ENCODE measurements at regions not wholly inside any gene's neighbourhood (a gene's known extent, or its start where the extent isn't known, plus 50 kb on each side); places are given as distances from the start of the nearest gene placed in this dataset.

DNA sequence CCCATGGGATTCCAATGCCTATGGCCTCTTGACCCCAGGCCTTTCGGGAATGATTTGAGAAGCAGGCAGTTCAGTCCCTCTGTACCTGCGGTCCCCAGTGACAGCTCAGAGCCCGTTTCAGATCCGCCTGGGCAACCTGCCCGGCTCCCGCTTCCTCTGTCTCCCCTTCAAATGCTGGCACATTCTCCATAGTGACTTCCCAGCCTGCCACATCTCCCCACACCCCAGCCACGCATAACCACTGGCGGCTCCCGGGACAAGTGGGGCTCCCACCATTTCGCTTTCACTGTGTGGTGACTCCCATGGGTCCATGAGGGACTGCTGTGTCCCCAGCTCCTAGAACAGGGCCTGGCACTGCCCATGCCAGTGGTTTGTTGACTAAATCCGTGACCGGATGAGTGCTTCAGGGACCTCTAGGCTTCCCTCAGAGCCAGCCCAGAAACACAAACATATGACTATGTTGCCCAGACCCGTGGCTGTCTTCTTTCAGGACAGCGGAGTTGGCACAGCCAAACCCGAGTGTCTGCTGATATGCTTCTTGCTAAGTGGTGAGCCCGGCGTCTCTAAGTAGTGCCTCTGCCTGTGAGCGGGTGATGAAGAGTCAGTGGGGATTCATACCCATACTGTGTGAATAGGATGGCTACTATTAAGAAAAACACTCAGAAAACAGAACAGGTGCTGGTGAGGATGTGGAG is 91.2 kb downstream of the GLI2 start:
- TF ChIP-seq, protein P1, sequence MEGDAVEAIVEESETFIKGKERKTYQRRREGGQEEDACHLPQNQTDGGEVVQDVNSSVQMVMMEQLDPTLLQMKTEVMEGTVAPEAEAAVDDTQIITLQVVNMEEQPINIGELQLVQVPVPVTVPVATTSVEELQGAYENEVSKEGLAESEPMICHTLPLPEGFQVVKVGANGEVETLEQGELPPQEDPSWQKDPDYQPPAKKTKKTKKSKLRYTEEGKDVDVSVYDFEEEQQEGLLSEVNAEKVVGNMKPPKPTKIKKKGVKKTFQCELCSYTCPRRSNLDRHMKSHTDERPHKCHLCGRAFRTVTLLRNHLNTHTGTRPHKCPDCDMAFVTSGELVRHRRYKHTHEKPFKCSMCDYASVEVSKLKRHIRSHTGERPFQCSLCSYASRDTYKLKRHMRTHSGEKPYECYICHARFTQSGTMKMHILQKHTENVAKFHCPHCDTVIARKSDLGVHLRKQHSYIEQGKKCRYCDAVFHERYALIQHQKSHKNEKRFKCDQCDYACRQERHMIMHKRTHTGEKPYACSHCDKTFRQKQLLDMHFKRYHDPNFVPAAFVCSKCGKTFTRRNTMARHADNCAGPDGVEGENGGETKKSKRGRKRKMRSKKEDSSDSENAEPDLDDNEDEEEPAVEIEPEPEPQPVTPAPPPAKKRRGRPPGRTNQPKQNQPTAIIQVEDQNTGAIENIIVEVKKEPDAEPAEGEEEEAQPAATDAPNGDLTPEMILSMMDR (IDR thresholded peaks at IDR 0.05), result no peak
- TF ChIP-seq POLR2A (IDR thresholded peaks at IDR 0.05), result no peak
